ENCODE measurements at regions not wholly inside any gene's neighbourhood (a gene's known extent, or its start where the extent isn't known, plus 50 kb on each side); places are given as distances from the start of the nearest gene placed in this dataset.

- TF ChIP-seq CTCF (IDR thresholded peaks at IDR 0.05 in 2 of 3, conservative IDR thresholded peaks at IDR 0.05 in 1 of 3; ENCODE audit: borderline replicate concordance in 1 of 3, insufficient read depth in 1 of 3, low read depth in 2 of 3, low read length in 2 of 3) (no peak), ZNF274 (IDR thresholded peaks at IDR 0.05; ENCODE audit: low read depth, low read length) (no peak), ELF1 (IDR thresholded peaks at IDR 0.05; ENCODE audit: borderline replicate concordance, low read depth) (no peak), ZFX (IDR thresholded peaks at IDR 0.05) (no peak), FOSL1 (IDR thresholded peaks at IDR 0.05; ENCODE audit: low read depth) (no peak), SP1 (IDR thresholded peaks at IDR 0.05; ENCODE audit: low read depth) (no peak), POLR2A (IDR thresholded peaks at IDR 0.05; ENCODE audit: borderline replicate concordance, extremely low read depth, insufficient read depth, insufficient read length) (no peak)
These were observed 209.6 kb upstream of the MCTP2 start (continued) for GRCh38 chr15:94021621-94022320.

- Histone ChIP-seq H3K79me2 (ENCODE audit: insufficient read depth, low read length) (no peaks in the 10 kb centered on the region), H3K9ac (ENCODE audit: low read length) (no peak overlapping the region), H3K27me3 (ENCODE audit: insufficient read depth, low read length) (no peaks in the 10 kb centered on the region), H3K27ac (ENCODE audit: low read depth, low read length) (no peak overlapping the region), H4K20me1 (ENCODE audit: insufficient read depth) (no peaks in the 10 kb centered on the region), H3K4me3 (replicated peaks in 1 of 2; ENCODE audit: low read depth in 1 of 2, low read length in 2 of 2) (no peak overlapping the region), H3K9me2 (ENCODE audit: insufficient read depth) (no peaks in the 10 kb centered on the region), H3K9me3 (ENCODE audit: control insufficient read depth in 1 of 2, insufficient read depth in 1 of 2, low read depth in 1 of 2, low read length in 2 of 2) (0 out of 4 replicates have a peak, but pooled peaks cover 0 to 3% of the 10 kb centered on the region in 2 experiments), H3K4me1 (ENCODE audit: control insufficient read depth in 1 of 2, insufficient read depth in 2 of 2, low read length in 2 of 2) (no peaks in the 10 kb centered on the region), H3K36me3 (ENCODE audit: control insufficient read depth in 1 of 2, insufficient read depth in 2 of 2, low read length in 2 of 2) (no peaks in the 10 kb centered on the region), H2AFZ (ENCODE audit: low read depth, low read length, poor library complexity, severe bottlenecking) (no peak overlapping the region), H3K4me2 (ENCODE audit: low read length) (no peak overlapping the region)
- CTCF ChIA-PET, result no interaction called here
- POLR2A ChIA-PET, result no interaction called here
- intact Hi-C loops (cut with micrococcal nuclease), result no loop called here
- RAD21 ChIA-PET (ENCODE audit: low non-redundant PET in 1 of 2, low total read pairs in 2 of 2, uncharacterized antibody in 2 of 2, unreplicated experiment in 2 of 2), result no interaction called here
- DNase-seq (ENCODE audit: low read depth, low spot score) (no peak), ATAC-seq (no peak)
- BruUV-seq (replicated peaks), result no TSS peak
- TF ChIP-seq RAD21 (IDR thresholded peaks at IDR 0.05; ENCODE audit: low read depth) (no peak), EZH2 (IDR thresholded peaks at IDR 0.05) (no peak), CBX3 (IDR thresholded peaks at IDR 0.05; ENCODE audit: low read depth) (no peak), POLR2AphosphoS5 (IDR thresholded peaks at IDR 0.05; ENCODE audit: low read depth, low read length) (no peak), EZH2phosphoT487 (IDR thresholded peaks at IDR 0.05; ENCODE audit: borderline replicate concordance) (no peak), SRF (IDR thresholded peaks at IDR 0.05; ENCODE audit: low read depth) (no peak), EGR1 (IDR thresholded peaks at IDR 0.05; ENCODE audit: low read depth) (no peak), JUND (IDR thresholded peaks at IDR 0.05) (no peak), CTCF (IDR thresholded peaks at IDR 0.05 in 2 of 3, conservative IDR thresholded peaks at IDR 0.05 in 1 of 3; ENCODE audit: borderline replicate concordance in 1 of 3, insufficient read depth in 1 of 3, low read depth in 2 of 3, low read length in 2 of 3) (no peak), ATF3 (IDR thresholded peaks at IDR 0.05) (no peak), ZBTB33 (IDR thresholded peaks at IDR 0.05; ENCODE audit: extremely low read depth, insufficient replicate concordance, low read length) (no peak), YY1 (IDR thresholded peaks at IDR 0.05; ENCODE audit: extremely low read depth, insufficient replicate concordance, low read depth, low read length) (no peak), ELF1 (IDR thresholded peaks at IDR 0.05; ENCODE audit: borderline replicate concordance, low read depth) (no peak), TCF7L2 (IDR thresholded peaks at IDR 0.05; ENCODE audit: borderline replicate concordance, extremely low read depth, insufficient read depth, insufficient read length) (no peak), POLR2A (IDR thresholded peaks at IDR 0.05; ENCODE audit: borderline replicate concordance, extremely low read depth, insufficient read depth, insufficient read length) (no peak)
These were observed 212.3 kb upstream of the MCTP2 start for GRCh38 chr15:94019062-94019461.
